ENCODE measurements at regions not wholly inside any gene's neighbourhood (a gene's known extent, or its start where the extent isn't known, plus 50 kb on each side); places are given as distances from the start of the nearest gene placed in this dataset.
"Not testable (repeated sequence)": the region's sequence is repeated elsewhere in the genome, so short reads cannot be mapped to it uniquely, and the experiment has no call there.

DNA sequence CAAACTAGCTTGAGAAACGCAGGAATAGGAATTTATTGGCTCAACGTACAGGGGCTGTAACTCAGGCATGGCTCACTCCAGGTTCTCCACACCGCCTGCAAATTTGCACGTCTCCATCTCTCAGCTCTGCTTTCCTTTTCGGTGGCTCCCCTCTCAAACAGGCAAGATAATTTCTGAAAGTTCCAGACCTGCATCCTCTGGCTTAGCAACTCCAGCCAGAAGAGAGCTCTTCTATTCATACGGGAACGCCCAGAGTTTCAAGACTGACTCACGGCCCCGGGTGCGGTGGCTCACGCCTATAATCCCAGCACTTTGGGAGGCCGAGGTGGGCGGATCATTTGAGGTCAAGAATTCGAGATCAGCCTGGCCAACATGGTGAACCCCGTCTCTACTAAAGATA, 139.7 kb upstream of the BNIP2 start:
- no peak for DNase-seq

DNA sequence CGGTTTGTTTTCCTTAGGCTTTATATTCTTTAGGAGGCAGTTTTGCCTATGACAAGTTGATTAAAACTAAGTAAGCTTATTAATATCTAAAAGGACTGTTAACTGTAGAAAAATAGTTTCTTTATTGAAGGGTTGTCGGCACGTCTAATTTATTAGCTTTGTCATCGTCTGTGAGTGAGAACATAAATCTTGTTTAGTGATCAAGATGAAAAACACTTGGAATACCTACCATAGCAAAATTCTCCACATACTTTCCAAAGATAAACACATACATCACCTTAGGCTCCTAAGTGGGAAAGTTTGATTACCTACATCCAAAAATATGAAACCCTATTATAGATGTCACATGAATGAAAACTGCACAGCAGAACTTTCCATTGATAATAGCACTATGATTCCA, 139.1 kb upstream of the BNIP2 start:
- DNase-seq = no peak

DNA sequence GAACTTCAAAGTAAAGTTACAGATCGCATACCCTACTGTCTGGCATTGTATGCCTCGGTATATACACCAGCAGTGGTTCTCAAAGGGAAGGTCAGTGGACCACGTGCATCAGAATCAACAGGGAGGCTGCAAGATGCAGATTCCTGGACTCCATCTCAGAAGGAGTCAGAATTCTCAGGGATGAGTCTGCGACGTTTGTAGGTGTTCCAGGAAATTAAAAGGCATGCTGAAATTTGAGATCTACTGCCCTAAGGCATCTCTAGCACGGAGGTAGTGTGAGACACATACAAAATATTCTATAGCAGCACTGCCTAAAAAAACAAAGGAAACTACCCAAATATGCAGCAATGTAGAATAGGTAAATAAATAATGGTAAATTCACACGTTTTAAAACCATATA, 136.8 kb upstream of the BNIP2 start:
- no peak for DNase-seq

DNA sequence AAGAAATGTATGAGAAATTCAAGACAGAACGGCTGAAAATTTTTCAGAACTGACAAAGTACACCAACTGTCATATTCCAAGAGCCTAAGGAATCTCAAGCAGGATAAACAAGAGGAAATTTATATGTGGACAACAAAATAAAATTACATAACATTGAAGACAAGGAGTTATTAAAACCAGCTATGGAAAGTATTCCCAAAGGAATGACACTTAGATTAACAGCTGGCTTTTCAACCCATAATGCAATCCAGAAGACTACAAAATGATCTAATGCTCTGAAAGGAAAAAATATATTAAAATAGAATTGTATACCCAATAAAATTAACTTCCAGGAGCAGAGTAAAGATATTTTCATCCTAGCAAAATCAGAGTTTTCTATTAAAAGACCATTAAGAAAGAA, 132.2 kb upstream of the BNIP2 start:
- DNase-seq = no peak

DNA sequence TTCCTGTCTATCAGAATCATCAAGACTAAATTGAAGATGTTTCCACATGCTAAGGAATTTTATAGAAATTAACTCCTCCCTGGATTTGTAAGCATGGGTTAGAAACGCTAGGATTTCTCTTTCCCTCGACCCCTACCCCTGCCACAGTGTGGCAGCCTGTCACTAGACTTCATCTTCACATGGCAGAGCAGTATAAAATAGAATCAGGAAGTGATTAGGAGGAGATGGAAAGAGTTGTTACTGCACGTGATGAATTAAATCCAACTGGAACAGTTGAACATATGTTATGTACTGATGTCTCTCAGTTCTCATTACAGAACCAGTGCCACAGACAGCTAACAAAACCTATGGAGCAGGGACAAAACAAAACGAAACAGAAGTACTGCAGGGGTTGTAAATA, 130.0 kb upstream of the BNIP2 start:
- no peak for DNase-seq

DNA sequence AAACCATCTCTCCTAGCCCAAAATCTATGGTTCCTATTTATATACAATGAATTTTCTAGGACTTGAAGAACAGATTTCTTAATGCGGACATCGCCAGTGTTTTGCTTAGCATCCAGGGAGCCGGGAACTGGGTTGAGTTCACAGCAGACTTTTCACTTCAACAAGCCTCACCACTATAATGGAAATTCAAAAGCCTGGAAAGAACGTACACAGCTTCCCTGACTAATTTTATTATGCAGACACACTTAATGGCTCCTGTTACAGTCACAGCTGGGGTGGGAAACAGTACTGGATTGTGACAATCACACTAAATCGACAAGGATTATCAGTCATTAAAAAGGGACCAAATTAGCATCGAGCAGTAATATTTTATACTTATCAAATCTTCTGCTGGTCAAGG, 129.2 kb upstream of the BNIP2 start:
- no peak for DNase-seq

DNA sequence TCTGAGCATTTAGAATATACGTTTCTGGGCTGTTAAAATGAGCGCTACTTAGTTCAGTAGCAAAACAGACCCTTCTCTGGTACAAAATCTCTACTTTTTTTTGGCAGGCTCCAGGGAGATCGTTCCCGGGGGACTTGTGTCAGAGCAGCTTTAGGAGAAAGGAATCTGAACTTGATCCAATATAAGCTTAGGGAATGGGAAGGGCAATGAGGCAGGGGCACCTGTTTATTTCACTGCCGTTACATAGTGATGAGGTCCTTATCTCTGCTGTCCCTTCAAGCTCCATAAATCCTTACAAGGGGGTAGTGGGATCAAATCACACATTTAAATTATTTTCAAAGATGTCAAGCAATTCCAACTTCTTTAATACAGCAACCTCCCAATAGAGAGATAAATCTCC, 128.7 kb upstream of the BNIP2 start:
- no peak for DNase-seq

DNA sequence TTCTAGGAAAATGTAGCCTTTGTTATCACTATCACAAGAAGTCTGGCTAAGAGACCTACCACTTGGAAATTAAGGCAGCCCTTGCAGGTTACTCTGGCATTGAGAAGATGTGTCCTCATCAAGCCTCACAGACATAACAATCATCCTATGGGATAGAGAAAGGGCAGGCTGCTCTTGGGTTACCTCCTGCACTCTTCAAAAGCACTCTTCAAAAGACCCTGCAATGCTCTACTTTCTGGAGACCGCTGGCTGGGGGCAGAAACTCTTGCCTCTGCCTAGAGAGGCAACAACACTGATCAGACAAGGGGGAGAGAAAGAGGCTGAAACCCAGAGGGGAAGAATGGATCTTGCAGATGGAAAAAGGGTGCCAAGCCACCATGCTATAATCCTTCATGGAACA, 127.9 kb upstream of the BNIP2 start:
- DNase-seq = no peak

DNA sequence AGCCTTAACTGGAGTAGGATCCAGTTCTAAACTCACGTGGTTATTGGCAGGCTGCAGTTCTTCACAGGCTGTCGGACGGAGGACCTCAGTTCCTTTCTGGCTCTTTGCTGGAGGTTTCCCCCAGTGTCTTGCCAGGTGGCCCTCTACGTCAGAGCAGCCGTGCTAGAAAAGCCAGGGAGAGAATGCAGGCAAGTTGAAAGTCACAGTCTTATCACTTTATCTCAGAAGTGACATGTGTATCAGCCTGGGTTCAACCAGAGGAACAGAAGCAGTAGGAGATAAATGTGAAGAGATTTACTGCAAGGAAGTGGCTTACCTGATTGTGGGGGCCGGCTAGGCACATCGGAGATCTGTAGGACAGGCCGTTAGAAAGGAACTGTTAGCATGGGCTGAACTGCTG, 125.3 kb upstream of the BNIP2 start:
- DNase-seq = peak; percentile 18

DNA sequence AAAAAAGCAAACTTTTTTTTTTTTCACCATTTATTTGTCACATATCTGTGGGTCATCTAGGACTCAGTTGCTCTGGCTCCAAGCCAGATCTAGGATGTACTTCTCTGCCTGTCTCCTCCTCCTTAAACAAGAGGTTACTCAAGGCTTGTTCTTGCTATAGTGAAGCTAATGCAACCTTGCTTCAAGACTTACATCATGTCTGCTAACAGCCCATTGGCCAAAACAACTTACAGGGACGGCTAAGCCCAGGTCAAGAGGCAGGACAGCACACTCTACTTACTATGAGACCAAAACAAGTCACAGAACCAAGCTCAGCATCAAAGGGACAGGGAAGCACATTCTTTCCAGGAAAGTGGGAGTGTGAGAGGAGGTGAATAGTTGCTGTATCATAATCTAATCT, 123.8 kb upstream of the BNIP2 start:
- DNase-seq = no peak

DNA sequence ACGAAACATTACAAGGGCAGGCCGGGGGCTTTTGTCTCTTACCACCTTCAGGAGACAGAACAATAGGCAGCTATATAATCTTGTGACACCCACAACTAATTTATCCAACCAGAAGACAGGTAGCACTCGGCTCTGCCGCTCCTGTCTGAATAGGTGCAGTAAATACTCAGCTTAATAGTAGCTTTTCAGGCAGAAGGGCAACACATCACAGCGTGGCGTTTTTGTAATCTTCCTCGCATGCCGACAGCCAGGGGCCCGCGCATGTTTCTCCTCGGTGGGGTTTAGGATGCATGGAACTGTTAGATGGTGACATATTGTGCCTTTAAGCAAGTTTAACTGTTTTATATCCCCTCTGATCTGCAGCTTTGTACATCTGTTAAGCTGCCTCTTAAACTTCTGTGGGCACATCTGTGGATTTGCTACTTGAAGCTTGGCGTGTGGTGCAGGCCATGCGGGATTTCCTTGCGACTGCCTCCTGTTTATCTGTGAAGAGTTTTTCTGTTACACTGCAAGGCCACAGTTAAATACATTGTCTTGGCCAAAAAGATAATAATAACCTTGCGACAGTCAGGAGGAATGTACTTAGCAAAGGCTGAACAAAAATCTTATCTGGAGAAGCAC, 123.2 kb upstream of the BNIP2 start:
- DNase-seq = no peak

DNA sequence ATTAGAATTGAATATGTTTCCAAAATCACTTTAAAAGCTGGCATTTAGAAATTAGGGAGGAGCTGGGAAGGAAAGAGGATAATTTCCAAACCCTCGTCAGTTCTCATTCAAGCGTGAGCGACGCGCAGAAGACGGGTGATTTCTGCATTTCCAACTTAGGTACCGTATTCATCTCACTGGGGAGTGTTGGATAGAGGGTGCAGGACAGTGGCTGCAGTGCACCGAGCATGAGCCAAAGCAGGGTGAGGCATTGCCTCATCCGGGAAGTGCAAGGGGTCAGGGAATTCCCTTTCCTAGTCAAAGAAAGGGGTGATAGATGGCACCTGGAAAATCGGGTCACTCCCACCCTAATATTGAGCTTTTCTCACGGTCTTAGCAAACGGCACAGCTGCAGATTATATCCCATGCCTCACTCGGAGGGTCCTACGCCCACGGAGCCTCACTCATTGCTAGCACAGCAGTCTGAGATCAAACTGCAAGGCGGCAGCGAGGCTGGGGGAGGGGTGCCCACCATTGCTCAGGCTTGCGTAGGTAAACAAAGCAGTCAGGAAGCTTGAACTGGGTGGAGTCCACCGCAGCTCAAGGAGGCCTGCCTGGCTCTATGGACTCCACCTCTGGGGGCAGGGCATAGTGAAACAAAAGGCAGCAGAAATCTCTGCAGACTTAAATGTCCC, 114.3 kb upstream of the BNIP2 start:
- peak; percentile 51 for DNase-seq

DNA sequence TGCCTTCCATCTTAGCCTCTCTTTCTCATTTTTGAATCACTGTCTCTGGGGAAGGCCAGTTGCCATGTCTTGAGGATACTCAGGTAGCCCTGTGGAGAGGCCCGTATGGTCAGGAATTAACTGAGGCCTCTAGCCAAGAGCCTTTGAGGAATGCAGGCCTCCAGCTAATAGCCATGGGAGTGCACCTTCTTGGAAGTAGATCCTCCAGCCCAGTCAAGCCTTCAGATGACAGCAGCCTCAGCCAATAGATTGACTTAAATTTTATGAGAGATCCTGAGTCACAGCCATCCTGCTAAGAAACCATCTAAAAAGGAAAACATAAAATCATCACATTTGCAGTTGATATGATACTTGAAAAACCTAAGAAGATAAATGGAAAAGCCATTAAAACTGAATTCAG, 112.5 kb upstream of the BNIP2 start:
- no peak for DNase-seq

DNA sequence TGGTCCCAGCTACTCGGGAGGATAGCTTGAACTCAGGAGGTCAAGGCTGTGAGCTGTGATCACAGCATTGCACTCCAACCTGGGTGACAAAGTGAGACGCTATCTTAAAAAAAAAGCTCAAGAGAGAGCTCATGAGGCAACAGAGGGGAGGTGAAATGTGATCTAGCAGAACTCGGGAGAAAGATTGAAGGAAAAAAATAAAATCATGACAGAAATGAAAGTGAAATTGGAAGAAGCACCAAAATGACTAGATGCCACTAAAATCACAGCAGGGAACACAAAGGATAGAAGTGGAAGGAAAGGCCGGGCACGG, 109.4 kb upstream of the BNIP2 start:
- DNase-seq = no peak

DNA sequence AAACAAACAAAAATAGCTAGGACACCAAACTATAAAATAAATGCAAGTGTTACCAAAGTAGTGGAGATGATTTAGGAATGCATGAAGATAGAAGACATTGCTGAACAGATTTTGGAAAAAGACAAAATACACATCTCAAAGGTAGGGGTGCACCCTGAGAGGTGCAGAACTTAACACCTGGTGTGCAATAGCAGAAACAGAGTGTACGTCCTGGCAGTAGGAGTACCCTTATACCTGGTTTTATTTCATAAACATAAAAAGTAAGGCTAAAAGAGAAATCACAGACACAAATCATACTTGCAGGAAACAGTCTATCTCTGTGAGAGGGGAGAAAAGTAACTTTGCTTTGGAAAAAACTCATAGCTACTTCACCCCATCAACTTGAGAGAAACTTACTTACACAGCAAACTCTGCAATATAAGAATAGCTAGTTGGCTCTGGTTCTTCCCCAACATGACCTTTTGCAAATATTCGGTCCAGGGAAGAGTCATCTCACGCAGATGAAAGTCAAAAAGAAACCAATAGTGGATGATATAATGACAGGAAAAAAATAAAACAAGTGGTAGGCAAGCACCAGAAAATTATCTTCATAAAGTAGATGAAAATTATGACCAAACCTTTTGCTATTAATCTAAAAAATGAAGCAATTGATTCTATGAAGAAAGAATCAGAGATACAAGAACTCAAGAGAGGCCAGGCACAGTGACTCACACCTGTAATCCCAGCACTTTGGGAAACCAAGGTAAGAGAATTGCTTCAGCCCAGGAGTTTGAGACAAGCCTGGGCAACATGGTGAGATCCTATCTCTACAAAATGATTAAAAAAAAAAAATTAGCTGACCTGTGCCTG, 108.9 kb upstream of the BNIP2 start:
- no peak for DNase-seq

DNA sequence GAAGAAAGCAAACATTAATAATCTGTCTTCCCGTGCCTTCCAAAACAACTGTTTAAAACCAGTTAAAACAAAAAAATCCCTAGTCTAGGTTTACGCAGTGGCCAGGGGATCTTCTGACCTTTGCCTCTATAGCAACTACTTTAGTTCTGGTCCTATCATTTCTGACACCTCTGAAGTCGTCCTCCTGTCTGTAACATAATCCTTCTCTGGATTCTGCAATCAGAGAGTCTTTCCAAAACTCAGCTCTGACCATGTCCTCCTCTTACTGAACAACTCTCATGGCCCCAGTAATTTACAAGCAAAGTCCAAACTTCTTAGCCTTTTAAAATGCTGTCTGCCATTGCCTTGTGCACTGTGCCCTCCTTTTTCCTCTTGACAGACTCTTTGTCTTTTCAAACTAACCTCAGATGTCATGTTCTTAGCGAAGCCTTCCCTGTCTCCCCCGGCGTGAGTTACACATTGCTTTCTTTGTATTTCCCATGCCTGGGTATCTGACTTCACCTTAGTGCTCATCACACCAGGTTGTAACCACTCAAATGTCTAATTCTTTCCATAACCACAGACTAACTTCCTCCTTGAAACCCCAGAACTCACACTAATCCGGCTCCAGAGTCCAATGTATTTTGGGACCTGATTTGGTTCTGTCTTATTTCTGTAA, 105.2 kb upstream of the BNIP2 start:
- DNase-seq = no peak

DNA sequence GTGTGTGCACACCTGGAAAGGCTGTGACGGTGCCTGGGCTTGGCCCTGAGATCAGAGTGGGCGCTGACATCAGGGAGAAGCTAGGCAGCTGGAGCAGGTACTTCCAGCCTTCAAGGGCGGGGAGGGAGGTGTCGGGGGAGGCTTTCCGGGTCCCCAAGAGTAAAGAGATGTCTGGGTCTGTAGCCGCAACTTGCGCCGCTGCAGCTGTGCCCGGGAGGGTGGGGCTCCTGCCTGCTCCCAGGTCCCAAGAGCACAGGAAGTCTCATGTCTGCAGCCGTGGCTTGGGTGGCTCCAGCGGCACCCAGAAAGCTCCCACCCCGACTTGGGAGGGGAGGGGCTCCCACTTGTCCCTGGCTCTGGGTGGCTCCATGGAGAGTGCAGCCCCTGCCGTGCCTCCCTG, 103.2 kb upstream of the BNIP2 start:
- DNase-seq = no peak

DNA sequence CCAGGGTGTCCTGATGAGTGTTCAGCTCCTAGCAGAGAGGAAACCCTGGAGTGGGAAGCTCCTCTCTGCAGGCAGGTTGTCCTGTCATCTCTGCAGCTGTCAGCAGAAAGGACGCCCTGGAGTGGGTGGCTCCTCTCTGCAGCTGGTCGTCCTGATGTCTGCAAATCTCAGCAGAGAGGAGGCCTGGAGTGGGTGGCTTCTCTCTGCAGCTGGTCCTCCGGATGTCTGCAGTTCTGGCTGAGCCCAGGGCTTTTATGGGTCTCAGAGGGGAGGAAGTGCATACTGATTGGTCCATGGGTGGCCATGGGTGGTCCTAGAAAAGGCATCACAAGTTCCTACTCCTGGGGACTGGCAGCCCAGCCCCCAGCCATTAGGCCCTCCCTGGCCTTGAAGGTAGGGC, 102.6 kb upstream of the BNIP2 start:
- DNase-seq = no peak

DNA sequence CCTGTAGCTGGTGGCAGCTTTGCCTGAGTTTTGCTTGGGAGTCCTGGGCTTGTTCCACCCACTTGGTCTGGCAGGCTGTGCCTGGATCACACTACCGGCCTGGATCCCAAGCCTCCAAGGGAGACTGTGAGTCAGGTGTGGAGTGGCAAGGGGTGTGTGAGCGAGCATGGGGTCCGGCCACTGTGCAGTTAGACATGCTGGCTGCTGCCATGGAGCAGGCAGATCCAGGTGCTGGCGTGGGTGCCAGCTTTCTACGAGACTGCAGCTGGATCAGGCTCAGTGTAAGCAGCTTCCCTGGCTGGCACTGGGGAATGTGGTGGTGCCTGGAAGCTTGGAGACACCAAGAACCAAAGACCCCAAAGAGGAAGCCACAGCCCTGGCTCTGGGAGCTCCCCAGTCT, 102.0 kb upstream of the BNIP2 start:
- no peak for DNase-seq

DNA sequence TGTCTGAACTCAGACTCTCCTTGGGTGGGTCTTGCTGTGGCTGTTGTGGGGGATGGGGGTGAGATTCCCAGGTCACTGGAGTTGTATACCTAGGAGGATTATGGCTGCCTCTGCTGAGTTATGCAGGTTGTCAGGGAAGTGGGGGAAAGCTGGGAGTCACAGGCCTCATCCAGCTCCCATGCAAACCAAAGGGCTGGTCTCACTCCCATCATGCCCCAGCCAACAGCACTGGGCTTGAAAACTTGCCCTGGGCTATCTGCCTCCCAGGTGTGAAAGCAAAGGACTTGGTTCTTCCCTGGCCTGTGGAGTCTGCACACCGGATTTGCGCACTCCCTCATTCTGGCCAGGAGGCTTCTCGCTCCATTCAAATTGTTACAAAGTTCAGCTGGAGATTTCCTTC, 97.3 kb upstream of the BNIP2 start:
- not testable (repeated sequence) for DNase-seq

DNA sequence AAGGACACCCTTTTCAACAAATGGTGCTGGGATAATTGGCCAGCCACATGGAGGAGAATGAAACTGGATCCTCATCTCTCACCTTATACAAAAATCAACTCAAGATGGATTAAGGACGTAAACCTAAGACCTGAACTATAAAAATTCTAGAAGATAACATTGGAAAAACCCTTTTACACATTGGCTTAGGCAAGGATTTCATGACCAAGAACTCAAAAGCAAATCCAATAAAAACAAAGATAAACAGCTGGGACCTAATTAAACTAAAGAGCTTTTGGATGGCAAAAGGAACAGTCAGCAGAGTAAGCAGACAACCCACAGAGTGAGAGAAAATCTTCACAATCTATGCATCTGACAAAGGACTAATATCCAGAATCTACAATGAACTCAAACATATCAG, 96.9 kb upstream of the BNIP2 start:
- not testable (repeated sequence) for DNase-seq

DNA sequence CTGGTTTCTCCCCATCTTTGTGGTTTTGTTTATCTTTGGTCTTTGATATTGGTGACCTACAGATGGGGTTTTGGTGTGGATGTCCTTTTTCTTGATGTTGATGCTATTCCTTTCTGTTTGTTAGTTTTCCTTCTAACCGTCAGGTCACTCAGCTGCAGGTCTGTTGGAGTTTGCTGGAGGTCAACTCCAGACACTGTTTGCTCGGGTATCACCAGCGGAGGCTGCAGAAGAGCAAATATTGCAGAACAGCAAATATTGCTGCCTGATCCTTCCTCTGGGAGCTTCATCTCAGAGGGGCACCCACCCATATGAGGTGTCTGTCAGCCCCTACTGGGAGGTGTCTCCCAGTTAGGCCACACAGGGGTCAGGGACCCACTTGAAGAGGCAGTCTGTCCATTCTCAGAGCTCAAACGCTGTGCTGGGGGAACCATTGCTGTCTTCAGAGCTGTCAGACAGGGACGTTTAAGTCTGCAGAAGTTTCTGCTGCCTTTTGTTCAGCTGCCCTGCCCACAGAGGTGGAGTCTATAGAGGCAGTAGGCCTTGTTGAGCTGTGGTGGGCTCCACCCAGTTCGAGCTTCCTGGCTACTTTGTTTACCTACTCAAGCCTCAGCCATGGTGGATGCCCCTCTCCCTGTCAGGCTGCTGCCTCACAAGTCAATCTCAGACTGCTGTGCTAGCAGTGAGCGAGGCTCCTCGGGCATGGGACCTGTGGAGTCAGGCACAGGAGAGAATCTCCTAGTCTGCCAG, 94.8 kb upstream of the BNIP2 start:
- DNase-seq = not testable (repeated sequence)

DNA sequence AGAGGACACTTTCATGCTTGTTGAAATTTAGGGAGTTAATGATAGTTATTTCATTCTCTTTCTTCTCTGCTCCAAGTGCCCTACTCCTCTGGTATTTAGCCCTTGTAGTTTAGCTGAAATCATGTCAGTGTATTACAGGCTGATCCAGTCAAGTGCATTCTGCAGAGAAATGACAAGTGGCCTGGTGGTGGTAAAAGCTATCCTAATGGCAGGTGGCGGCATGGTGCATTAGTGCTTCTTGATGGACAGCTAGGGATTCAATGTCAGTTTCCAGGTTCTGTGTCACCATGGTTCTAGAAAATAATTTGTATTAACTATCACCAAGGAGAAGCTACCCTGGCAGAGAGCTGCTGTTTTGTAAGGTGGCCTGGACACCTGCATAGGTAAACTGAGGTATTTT, 90.0 kb upstream of the BNIP2 start:
- DNase-seq = no peak

All from stimulated activated CD4-positive, alpha-beta T cell treated with anti-CD3 and anti-CD28 coated beads, Interleukin-4, amount 100 ng/mL, for 24 hours (primary cell).